HG02798 (cell line): ENCODE measurements at regions not wholly inside any gene's neighbourhood (a gene's known extent, or its start where the extent isn't known, plus 50 kb on each side); places are given as distances from the start of the nearest gene placed in this dataset.

Source experiments
- ATAC-seq: cut with Tn5 transposase; IDR thresholded peaks from one replicate; pipeline ENCODE4 v1.9.1; 2021; ENCODE audit warnings: mild to moderate bottlenecking; ENCODE audit not compliant: unreplicated experiment, poor library complexity

DNA sequence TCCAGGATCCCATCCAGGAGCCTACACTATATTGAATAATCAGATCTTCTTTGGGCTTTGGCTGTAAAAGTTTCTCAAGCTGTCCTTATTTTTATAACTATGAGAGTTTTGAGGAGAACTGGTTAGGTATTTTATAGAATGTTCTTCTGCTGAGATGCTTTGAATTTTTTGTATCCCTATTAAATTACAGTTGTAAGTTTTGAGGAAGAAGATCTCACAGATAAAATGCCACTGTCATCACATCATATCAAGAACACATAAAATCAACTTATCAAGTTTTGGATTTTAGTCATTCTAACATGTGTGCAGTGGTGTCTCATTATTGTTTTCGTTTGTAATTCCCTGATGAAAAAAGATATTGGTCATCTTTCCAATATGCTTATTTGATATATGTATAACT lies 260.2 kb upstream of the COL3A1 start:
- ATAC-seq = no peak

DNA sequence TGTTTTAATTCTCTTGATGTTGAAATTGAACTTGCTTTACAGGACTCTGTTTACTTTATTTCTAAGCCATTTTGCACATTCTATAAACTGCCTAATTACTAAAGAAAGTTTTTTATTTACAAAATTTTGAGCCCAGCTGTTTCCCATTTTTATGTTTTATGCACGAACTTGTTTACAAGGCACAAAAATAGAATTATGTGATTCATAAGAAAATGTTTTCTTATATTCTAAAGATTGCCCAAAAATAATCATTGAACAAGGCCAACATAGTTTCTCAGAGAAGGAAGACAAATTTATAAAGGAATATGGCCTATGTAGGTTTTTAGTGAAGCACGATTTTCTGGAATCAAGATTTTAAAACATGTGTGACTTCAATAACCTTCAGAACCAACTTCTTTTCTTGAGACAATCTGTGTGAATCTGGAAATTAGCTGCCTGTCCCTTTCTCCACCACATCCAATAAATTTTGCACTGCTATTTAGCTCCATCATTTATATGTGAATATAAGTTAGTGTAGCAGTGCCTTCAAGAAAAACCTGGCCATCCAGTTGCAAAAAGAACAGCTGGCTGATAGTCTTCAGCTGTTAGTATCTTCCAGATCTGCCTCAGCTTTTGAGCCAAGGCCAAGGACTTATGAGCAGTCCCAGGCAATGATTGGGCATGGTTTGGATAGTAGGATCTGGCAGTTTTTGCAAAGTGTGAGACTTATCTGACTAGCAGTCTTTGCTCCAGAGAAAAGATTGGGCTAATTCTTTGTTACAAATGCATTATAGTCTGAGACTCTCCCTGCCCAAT lies 253.2 kb upstream of the COL3A1 start:
- no peak for ATAC-seq

DNA sequence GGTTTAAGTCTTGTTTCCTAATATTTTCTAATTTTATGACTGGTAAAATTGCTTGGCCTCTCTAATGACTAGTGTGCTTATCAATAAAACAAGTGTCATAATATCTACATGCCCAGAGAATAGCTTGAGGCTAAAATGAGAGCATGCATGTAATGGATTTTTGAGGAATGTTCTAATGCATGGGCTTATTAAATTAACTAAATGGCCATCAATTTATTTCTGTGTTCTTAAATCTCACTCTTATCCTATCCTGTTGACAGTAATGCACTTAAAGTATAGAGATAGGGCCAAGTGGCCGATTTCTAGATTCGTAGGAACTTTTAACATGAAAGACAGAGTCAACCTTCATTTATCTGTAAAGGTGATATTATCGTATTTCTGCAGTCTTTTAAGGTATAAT lies 252.4 kb upstream of the COL3A1 start:
- no peak for ATAC-seq

DNA sequence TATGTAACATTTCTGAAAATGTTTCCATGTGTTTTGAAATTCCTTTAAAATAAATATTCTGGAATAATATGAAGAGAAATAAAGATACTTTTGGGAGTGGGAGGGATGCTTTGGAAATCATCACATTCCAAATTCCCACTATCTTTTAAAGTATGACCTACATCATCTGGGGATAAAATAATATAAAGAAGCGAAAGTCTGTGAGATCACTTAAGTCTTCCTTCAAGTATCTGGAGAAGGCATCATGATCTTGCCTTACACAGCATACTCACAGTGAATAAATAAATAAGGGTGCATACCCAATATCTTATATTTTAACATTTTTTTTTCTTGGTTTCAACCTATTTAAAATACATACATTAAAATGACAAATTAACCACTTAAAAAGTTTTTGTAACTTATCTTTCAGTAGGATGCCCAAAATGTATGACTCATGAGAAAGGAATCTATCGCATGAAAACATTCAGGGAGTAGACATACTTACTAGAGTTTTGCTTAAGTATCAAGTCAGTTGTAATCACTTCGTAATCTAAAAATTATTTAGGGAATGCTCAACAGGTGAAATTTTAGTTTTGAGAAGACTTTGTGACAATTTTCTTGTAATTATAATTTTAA lies 248.3 kb upstream of the COL3A1 start:
- ATAC-seq = no peak

DNA sequence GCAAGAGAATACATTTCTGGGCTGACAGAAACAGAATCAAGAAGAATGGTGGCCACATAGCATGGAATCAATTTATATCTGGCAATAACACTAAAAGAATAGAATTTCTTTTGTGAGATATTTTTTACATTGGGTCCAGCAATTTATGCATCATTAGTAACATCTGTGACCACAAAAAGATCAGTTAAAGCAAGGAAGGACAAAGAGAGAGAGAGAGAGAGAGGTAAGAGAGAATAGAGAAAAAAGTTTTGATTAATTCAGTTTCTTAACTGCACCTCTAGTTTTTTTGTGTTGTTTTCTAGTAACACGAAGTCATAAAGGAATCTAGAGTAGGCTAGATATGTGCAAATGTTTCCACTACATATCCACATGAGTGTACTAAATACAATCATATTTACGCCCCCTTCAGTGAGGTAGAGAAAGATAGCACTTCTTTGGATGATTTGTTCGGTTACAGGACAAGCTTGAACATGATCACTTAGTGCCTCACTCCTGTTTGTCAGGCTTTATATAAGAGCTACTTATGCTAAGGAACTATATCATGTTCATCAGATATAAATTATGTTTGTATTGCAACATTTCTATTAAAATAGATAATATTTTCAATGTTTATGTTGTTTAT lies 247.4 kb upstream of the COL3A1 start:
- no peak for ATAC-seq

DNA sequence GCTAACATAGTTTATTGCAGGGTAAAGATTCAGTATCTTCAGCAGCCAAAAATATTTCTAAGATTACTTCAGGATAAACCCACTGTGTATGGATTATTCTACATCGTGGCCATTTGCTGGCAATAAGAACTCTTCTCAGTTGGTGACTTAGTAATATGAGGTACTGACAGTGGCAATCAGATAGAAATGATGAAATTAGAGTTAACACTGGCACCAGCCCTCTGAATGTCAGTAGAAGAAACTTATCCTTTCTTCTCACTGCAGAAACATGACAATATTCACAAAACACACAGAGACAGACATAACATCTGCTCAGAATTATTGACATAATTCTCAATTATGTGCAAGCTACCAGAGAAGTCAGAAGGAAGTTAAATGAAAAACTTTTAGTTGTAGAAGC lies 246.3 kb upstream of the COL3A1 start:
- no peak for ATAC-seq

DNA sequence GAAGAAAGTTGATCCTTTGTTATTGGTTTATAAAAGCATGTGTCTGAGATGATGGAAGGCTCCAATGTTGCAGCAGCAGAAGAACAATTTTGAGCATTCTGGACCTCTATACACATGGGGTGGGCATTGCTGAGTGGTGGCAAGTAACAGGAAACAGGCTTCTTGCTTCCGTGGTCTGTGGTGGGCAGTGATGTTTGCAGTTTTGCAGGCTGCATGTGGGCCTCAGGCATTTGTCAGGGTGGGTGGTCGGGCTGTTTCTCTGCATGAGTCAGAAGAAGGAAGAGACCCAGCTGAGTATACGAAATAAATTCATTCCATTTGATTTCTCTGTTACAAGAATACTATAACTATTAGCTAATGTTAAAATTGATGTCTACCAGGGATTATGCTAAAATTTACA lies 239.5 kb upstream of the COL3A1 start:
- no peak for ATAC-seq

DNA sequence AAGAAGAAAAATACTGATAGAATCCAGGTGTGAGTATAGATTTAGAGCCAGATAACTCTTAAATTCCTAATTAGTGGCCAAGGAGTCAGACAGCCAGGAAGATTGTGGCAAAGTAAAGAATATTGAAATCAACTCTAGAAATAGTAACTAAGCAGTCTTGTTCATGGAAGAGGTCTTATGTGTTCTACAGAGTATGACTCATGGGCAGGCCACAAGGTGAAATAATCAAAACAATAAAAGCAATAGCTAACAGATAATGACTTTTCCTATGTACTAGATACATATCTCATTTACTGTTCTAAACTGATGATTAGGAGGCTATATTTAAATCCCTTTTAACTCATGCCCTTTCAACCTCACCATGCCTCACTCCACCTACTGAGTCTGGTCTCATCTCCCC lies 227.4 kb upstream of the COL3A1 start:
- no peak for ATAC-seq

DNA sequence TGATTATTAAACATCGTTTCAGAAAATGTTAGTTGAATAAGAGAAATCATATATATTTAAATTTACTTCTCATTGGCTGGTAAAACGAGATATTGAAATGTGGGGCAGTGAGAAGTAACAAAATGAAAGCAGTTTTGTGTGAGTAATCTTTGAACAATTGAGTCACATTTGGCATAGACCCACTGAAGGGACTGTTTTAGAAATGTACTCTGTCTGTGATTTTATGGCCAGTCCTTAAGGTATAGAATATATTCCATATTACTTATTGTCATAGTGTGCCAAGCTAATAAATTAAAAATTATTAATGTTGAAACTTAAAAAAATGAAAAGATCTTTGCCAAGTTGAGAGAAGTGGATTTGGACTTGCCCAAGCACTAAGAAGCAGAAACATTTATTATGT lies 222.4 kb upstream of the COL3A1 start:
- ATAC-seq = no peak

DNA sequence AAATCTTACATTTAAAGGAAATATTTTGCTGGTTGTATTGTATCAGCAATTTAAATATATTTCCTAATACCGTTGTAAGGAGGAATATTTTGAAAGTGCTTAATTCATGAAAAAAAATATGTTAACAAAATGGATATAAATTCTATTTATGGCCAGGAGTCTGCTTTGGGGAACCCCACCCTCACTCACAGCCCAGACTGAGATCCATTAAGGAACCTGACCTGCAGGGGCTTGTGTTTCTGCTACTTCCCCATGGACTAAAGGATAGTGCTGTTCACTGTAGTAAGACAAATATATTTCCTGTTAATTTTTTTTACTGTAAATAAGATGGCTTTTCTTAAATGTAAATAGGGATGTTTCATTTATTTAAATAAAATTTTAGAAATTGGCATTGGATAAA lies 221.9 kb upstream of the COL3A1 start:
- ATAC-seq = no peak

DNA sequence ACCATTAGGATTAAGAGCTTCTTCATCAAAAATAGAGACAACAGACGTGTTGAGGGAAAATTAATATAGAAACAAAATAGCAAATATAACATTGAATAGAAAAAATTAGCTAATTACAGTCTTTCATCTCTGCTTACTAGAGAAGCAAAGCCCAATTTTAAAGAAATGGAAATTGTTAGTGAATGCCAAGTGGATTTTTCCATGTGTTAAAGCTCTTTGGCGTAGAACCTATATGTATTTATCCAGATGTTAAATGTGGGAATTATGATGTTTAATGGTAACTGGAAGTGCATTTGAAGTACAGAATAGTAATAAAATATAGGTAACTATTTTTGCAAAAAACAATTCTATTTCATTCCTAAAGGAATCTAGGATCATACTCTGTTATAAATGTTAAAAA lies 212.0 kb upstream of the COL3A1 start:
- no peak for ATAC-seq

DNA sequence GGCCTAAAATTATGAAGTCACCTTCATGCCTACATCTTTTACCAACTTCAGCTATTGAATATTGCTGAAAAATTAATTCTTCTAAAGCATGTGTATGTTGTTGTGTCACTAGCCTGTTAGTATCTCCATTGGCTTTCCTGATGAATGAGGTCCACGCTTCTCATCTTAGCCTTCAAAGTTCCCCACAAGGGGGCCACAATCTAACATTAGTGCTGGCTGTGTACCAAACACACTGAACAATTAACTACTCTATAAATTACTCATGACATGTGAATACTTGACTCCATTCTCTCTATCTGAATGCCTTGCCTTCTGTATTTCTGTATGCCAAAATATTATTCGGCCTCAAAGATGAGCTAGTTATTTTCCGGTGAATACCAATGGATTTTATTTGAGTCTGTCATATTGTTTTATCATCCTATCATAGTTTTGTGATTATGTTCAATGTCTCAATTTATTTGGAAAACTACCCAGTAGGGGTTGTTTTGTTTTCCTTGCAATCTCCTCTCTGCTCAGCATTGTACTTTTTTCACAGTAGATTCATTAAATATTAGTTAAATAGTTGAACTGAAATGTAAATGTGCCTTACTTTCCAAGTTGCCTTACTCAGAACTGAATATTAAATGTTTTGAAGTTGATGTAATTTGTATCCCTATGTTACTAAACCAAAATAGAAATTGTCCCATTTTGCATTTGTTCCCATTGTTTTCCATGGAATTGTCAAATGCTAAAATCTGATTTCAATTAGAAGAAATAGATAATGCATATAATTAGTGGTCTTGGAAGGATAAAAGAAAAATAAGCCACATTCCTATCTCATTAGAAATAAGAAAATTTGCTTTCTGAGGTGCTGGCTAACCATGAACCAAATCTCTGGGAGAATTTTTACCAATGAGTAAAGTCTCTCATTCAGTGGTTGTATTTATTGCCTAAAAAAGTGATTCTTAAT lies 208.4 kb upstream of the COL3A1 start:
- ATAC-seq = no peak

DNA sequence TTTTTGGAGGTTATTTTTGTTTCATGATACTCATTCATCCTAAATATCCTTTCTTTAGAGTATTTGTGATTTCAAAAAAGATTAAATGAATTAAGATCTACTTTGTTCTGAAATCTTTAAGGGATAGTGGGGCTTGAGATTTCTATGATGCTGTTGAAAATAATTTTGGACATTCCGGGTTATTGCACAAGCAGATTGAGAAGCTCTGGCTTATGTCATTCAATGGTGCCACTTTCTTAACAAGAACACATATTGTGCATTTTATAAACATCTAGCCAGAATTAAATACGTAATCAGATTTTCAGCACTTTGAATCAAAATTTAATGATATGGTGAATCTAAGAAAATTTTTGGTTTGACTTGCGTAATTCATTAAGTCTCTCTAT lies 207.7 kb upstream of the COL3A1 start:
- ATAC-seq = no peak

DNA sequence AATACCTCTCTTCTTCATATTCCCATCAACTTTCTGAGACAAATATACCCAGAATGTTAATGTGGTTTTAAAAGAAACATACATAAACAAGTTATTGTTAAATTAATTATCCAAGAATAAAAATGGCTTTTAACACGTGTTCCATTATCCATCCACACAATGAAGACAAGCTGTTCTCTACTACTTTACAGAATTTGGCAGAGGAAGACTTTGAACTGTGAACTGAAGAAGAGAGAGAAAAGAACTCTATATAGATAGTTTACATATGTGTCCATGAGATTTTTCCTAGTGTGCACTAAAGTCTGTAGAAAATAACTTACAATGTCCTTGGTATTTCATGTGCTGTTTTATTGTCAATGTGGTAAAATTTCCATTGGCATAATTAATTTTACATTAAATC lies 207.0 kb upstream of the COL3A1 start:
- no peak for ATAC-seq

DNA sequence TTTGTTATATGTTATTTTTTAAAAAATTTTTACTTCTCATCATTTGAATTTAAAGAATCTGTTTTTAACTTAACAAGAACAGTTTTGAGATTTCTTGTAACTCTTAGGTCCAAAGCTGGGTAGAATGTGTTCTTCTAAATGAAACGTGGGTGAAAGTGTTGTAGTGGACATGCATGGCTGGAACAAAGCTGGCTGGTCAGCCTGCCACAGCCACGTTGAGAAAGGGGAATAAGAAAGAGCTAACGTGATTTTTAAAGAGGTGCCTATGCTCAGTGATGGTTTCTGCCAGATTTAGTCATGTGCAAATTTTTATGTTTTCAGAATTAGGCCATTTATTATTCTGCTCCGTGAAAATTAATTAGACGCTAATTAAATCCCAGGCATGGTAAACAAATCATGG lies 203.9 kb upstream of the COL3A1 start:
- no peak for ATAC-seq

DNA sequence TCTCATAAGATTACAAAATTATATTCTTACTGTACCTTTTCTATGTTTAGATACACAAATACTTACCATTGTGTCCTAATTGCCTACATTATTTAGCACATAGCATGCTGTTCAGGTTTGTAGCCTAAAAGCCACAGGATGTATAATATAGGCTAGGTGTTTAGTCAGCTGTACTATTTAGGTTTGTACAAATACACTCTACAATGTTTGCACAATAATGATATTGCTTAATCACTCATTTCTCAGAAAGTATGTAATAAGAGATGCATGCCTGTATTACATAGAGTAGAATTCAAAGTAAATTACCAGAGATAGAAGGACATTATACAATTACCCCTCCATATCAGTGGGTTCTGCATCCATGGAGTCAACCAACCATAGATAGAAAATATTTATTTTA lies 201.1 kb upstream of the COL3A1 start:
- ATAC-seq = no peak

DNA sequence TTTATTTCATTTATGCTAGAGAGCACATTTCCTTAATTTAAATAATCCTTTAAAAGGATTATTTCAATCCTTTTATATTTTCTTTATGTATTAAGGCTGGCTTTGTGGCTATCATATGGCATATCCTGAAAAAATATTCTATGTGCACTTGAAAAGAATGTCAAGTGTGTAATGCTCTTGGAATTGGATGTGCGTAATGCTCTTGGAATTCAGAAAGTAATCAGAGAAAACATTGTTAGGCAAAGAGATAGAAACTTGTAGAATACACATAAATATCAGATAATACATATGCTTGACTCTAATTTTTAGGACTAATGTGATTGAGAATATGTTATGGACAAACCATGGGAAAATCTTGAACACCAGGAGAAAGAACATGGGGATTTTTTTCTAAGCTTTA lies 197.5 kb upstream of the COL3A1 start:
- no peak for ATAC-seq

DNA sequence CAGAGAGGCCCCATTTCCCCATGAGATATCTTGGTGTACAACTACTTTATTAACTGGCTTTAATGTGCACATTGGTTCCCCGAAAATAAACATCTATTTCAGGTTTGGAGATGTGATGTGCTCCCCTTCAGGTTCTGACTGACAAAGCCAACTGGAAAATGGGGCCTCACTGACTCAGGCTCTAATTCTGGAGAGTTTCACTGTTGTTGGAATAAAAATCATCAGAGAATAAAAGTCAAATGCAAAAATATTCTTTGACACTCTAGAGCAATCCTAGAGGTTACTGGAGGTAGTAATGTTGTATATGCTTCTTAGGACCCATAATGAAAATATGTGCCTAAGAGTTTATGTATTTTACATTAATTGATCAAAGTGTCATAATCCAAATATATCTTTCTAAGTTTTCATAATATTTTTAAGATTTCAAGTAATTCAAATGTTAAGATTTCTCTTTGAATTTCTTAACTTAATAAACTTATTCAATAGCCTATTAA lies 189.9 kb upstream of the COL3A1 start:
- ATAC-seq = no peak

DNA sequence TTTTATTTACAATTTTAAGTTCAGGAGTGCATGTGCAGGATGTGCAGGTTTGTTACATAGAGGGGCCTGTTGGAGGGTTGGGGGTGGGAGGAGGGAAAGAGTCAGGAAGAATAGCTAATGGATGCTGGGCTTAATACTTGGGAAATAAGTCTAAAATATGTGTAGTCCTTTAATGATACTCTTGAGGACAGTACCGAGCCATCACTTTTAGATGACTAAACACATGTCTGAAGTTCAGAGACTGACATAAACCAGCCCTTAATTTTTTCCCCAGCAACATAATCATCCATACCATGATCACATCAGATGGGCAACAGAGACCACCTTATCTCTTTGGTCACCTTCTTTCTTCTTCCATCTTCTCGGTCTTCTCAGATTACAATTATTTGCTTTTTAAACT lies 189.1 kb upstream of the COL3A1 start:
- ATAC-seq = no peak

DNA sequence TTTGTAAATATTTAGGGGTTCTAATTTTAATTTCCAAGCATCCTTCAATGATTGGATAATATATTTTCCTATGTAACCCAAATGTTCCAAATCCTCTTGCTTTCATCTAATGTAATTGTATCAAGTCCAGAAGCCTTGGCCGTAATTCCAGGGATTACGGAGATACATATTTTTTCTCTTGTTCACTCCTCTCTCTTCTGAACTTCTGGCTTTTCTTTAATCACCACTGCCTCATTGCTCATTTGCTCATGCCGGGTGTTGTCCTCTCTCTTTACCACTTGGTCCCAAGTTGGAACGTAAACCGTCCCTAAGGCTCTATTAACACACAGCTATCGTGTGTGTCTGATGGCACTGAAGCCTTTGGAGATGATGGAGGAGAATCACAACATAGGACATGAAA lies 188.7 kb upstream of the COL3A1 start:
- no peak for ATAC-seq
